H1 (cell line): ENCODE measurements at regions not wholly inside any gene's neighbourhood (a gene's known extent, or its start where the extent isn't known, plus 50 kb on each side); places are given as distances from the start of the nearest gene placed in this dataset.

Experiments
- BRCA1 ChIP-seq: IDR thresholded peaks from 2 replicates; pipeline ENCODE4 v1.6.1; 2012; ENCODE audit warnings: low read depth, low read length, improper control_type of control experiment
- CEBPB ChIP-seq: IDR thresholded peaks from 2 replicates; pipeline ENCODE4 v1.6.1; 2012; ENCODE audit warnings: low read depth, low read length
- CTCF ChIP-seq, 3 experiments: IDR thresholded peaks; 1 replicate in 2 of 3; 2 replicates in 1 of 3; pipeline versions ENCODE4 v1.5.1 to v1.6.1; 2011; ENCODE audit warnings: low read length in 3 of 3, mild to moderate bottlenecking in 3 of 3, inconsistent platforms in 2 of 3, low read depth in 1 of 3, moderate library complexity in 1 of 3; ENCODE audit not compliant: insufficient read depth in 1 of 3; ENCODE audit errors: control extremely low read depth in 1 of 3
- EP300 ChIP-seq, 2 experiments: IDR thresholded peaks; 1 replicate in 1 of 2; 2 replicates in 1 of 2; pipeline ENCODE4 v1.6.1; 2011 to 2012; ENCODE audit warnings: low read depth in 2 of 2, low read length in 2 of 2, mild to moderate bottlenecking in 2 of 2, borderline replicate concordance in 1 of 2, inconsistent platforms in 1 of 2, moderate library complexity in 1 of 2
- FOSL1 ChIP-seq: IDR thresholded peaks from 2 replicates; pipeline ENCODE4 v1.6.1; 2011; ENCODE audit warnings: mild to moderate bottlenecking, low read depth, low read length, moderate library complexity; ENCODE audit not compliant: insufficient read depth
- HDAC6 ChIP-seq: IDR thresholded peaks from one replicate; pipeline ENCODE4 v1.7.1; 2012; ENCODE audit warnings: low read depth, mild to moderate bottlenecking, inconsistent platforms, low read length, moderate library complexity
- NRF1 ChIP-seq: IDR thresholded peaks from 2 replicates; pipeline ENCODE4 v1.6.1; 2011; ENCODE audit warnings: mild to moderate bottlenecking, low read depth, low read length, improper control_type of control experiment
- POLR2A ChIP-seq, 2 experiments: IDR thresholded peaks; 1 replicate in 1 of 2; 2 replicates in 1 of 2; pipeline ENCODE4 v1.6.1; 2011; ENCODE audit warnings: low read depth in 2 of 2, low read length in 2 of 2, mild to moderate bottlenecking in 2 of 2; ENCODE audit errors: control extremely low read depth in 1 of 2
- POLR2AphosphoS5 ChIP-seq: IDR thresholded peaks from 2 replicates; pipeline ENCODE4 v1.6.1; 2011; ENCODE audit warnings: low read depth, low read length
- ZNF274 ChIP-seq: IDR thresholded peaks from 2 replicates; pipeline ENCODE4 v1.7.0; 2012; ENCODE audit warnings: low read length, borderline replicate concordance; ENCODE audit errors: extremely low read depth

- TF ChIP-seq CTCF (IDR thresholded peaks at IDR 0.05; ENCODE audit: control extremely low read depth in 1 of 3, insufficient read depth in 1 of 3, low read depth in 1 of 3, low read length in 3 of 3) (no peak), BRCA1 (no peak), EP300 (IDR thresholded peaks at IDR 0.05; ENCODE audit: borderline replicate concordance in 1 of 2, low read depth in 2 of 2, low read length in 2 of 2) (no peak), CEBPB (no peak), NRF1 (no peak), FOSL1 (no peak), ZNF274 (no peak), POLR2A (IDR thresholded peaks at IDR 0.05; ENCODE audit: control extremely low read depth in 1 of 2, low read depth in 2 of 2, low read length in 2 of 2) (no peak), POLR2AphosphoS5 (no peak), HDAC6 (no peak)
Measured at GRCh38 chrX:131213400-131213799, 75.7 kb downstream of the IGSF1 start.
